ENCODE measurements at regions not wholly inside any gene's neighbourhood (a gene's known extent, or its start where the extent isn't known, plus 50 kb on each side); places are given as distances from the start of the nearest gene placed in this dataset.

DNA sequence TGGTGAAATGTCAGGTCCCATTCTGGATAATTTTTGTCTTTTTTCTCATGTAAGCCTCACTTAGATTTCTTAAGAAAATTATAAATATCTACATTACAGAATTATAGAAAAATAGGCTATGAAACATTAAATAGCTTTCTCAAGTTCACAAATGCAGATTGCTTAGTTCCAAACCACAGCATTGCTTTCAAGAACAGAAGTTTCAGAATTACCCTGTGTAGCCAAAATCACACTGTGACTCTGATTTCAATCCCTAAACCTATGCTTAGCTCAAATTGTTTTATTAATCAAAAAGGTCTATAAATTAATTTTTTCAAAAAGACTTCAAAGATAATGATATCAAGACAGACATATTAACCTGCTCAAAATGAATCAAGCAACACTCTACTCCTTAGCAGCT is 881.2 kb upstream of the PCDH20 start:
- TF ChIP-seq, protein P1, sequence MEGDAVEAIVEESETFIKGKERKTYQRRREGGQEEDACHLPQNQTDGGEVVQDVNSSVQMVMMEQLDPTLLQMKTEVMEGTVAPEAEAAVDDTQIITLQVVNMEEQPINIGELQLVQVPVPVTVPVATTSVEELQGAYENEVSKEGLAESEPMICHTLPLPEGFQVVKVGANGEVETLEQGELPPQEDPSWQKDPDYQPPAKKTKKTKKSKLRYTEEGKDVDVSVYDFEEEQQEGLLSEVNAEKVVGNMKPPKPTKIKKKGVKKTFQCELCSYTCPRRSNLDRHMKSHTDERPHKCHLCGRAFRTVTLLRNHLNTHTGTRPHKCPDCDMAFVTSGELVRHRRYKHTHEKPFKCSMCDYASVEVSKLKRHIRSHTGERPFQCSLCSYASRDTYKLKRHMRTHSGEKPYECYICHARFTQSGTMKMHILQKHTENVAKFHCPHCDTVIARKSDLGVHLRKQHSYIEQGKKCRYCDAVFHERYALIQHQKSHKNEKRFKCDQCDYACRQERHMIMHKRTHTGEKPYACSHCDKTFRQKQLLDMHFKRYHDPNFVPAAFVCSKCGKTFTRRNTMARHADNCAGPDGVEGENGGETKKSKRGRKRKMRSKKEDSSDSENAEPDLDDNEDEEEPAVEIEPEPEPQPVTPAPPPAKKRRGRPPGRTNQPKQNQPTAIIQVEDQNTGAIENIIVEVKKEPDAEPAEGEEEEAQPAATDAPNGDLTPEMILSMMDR (IDR thresholded peaks at IDR 0.05; ENCODE audit: insufficient read depth, low read length, poor library complexity, severe bottlenecking) = no peak
- TF ChIP-seq EZH2phosphoT487 (conservative IDR thresholded peaks at IDR 0.05; ENCODE audit: low read length) = no peak

Data from SU-DHL-6 (cell line).